KMS-11 (cell line): ENCODE measurements at regions not wholly inside any gene's neighbourhood (a gene's known extent, or its start where the extent isn't known, plus 50 kb on each side); places are given as distances from the start of the nearest gene placed in this dataset.

Experiments used
- H2AFZ ChIP-seq: fragments of 200-600 bp; sonication (generic); 2 replicates; pipeline ENCODE4 v1.6.1; 2016; ENCODE audit warnings: antibody characterized with exemption, mixed run types, low read depth
- H3K27ac ChIP-seq: fragments of 200-600 bp; sonication (generic); 2 replicates; pipeline ENCODE4 v1.6.1; 2016; ENCODE audit warnings: mild to moderate bottlenecking, mixed run types
- H3K27me3 ChIP-seq: fragments of 200-600 bp; sonication (generic); 2 replicates; pipeline ENCODE4 v1.6.1; 2017; ENCODE audit warnings: mild to moderate bottlenecking, low read depth, mixed run types, moderate library complexity; ENCODE audit not compliant: insufficient read depth
- H3K36me3 ChIP-seq: fragments of 200-600 bp; sonication (generic); 2 replicates; pipeline ENCODE4 v1.6.1; 2017; ENCODE audit warnings: mild to moderate bottlenecking, mixed run types; ENCODE audit not compliant: insufficient read depth
- H3K4me1 ChIP-seq: fragments of 200-600 bp; sonication (generic); 2 replicates; pipeline ENCODE4 v1.6.1; 2016; ENCODE audit warnings: mild to moderate bottlenecking, low read depth, mixed run types; ENCODE audit not compliant: poor library complexity, severe bottlenecking
- H3K4me2 ChIP-seq: fragments of 200-600 bp; sonication (generic); 2 replicates; pipeline ENCODE4 v1.7.0; 2016; ENCODE audit warnings: mild to moderate bottlenecking, mixed run types
- H3K4me3 ChIP-seq: fragments of 200-600 bp; sonication (generic); IDR thresholded peaks from 2 replicates; pipeline ENCODE4 v1.6.1; 2017; ENCODE audit warnings: low read depth, low read length, mixed read lengths; ENCODE audit not compliant: insufficient read depth
- H3K79me2 ChIP-seq: fragments of 200-600 bp; sonication (generic); 2 replicates; pipeline ENCODE4 v1.6.1; 2016; ENCODE audit warnings: low read depth, mixed run types; ENCODE audit not compliant: insufficient read depth
- H3K9ac ChIP-seq: fragments of 200-600 bp; sonication (generic); 2 replicates; pipeline ENCODE4 v1.6.1; 2016; ENCODE audit warnings: mild to moderate bottlenecking, mixed run types
- H4K20me1 ChIP-seq: fragments of 200-600 bp; sonication (generic); 2 replicates; pipeline ENCODE4 v1.6.1; 2016; ENCODE audit warnings: mild to moderate bottlenecking, mixed run types; ENCODE audit not compliant: insufficient read depth
- TF ChIP-seq, protein P1 (sequence below): fragments of 200-600 bp; sonication (generic); conservative IDR thresholded peaks from 2 replicates; pipeline ENCODE4 v1.6.1; 2017; ENCODE audit warnings: low read depth, mild to moderate bottlenecking, antibody characterized with exemption, low read length, moderate library complexity, mixed read lengths

DNA sequence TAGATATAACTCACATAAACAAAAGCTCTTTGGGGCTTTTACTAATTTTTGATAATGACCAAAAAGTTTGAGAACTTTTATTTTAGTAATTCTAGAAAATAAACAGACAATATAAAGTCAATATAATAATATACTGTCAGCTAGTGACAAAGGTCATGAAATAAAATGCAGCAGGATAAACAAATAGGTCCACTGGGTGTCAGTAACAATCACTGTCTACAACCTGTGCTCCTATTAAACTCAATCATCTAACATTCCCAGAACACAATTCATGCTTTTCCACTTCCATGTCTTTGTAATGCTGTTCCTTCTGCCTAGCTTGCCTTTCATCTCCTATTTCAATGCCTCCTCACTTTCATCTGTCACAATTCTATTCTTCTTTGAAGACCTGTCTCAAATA lies 186.1 kb downstream of the GIPC2 start:
- TF ChIP-seq, protein P1, sequence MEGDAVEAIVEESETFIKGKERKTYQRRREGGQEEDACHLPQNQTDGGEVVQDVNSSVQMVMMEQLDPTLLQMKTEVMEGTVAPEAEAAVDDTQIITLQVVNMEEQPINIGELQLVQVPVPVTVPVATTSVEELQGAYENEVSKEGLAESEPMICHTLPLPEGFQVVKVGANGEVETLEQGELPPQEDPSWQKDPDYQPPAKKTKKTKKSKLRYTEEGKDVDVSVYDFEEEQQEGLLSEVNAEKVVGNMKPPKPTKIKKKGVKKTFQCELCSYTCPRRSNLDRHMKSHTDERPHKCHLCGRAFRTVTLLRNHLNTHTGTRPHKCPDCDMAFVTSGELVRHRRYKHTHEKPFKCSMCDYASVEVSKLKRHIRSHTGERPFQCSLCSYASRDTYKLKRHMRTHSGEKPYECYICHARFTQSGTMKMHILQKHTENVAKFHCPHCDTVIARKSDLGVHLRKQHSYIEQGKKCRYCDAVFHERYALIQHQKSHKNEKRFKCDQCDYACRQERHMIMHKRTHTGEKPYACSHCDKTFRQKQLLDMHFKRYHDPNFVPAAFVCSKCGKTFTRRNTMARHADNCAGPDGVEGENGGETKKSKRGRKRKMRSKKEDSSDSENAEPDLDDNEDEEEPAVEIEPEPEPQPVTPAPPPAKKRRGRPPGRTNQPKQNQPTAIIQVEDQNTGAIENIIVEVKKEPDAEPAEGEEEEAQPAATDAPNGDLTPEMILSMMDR = no peak
- H3K4me2 ChIP-seq = no peak overlapping the region
- no peaks in the 10 kb centered on the region for H3K79me2 ChIP-seq
- H3K27me3 ChIP-seq = no peaks in the 10 kb centered on the region
- no peak overlapping the region for H3K27ac ChIP-seq
- no peaks in the 10 kb centered on the region for H3K4me1 ChIP-seq
- no peaks in the 10 kb centered on the region for H4K20me1 ChIP-seq
- H3K36me3 ChIP-seq = no peaks in the 10 kb centered on the region
- H2AFZ ChIP-seq = no peak overlapping the region
- no peak overlapping the region for H3K9ac ChIP-seq
- no peak overlapping the region for H3K4me3 ChIP-seq

DNA sequence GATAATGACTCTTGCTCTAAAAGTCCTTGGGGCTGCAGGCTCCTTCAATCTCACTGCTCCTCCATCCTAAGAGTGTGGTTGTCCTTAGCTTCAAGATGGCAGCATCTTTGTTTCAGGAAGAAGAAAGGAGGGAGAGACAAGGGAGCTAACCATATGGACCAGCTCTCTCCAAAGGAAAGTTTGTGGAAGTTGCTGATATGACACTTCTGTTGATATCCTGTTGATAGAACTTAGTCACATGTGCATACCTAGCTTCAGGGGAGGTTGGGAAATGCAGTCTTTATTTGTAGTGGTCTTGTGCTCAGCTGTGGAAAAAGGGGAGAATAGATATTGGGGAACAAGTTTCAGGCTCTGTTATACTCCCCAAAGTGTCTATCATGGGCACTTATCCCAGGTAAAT lies 186.9 kb downstream of the GIPC2 start:
- Histone ChIP-seq H3K4me1 (no peaks in the 10 kb centered on the region), H3K36me3 (no peaks in the 10 kb centered on the region), H3K4me2 (no peak overlapping the region), H3K27ac (no peak overlapping the region), H2AFZ (no peak overlapping the region), H3K27me3 (no peaks in the 10 kb centered on the region), H4K20me1 (no peaks in the 10 kb centered on the region), H3K4me3 (no peak overlapping the region), H3K9ac (no peak overlapping the region), H3K79me2 (no peaks in the 10 kb centered on the region)
- TF ChIP-seq, protein P1 = no peak

DNA sequence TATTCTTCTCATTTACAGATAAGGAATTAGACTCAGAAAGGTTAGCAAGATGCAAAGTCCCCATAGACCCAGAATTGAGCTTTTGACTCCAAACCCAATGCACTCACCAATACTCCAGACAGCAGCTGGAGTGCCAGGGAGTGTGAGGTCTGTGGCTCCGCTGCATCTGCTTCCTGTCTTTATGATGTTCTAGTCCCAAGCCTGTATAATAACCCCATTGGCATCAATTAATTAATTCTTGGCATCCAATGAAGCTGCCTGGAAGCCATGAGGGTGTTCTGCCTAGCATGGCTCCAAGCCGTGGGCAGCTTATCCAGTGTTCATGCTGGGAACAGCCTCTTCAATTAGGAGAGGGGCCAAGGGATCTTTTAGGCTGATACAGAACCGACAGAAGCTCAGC lies 188.7 kb downstream of the GIPC2 start:
- Histone ChIP-seq H2AFZ (no peak overlapping the region), H3K36me3 (no peaks in the 10 kb centered on the region), H3K79me2 (no peaks in the 10 kb centered on the region), H3K27me3 (no peaks in the 10 kb centered on the region), H4K20me1 (no peaks in the 10 kb centered on the region), H3K9ac (no peak overlapping the region), H3K4me3 (no peak overlapping the region), H3K4me2 (no peak overlapping the region), H3K27ac (no peak overlapping the region), H3K4me1 (no peaks in the 10 kb centered on the region)
- TF ChIP-seq, protein P1 = no peak

DNA sequence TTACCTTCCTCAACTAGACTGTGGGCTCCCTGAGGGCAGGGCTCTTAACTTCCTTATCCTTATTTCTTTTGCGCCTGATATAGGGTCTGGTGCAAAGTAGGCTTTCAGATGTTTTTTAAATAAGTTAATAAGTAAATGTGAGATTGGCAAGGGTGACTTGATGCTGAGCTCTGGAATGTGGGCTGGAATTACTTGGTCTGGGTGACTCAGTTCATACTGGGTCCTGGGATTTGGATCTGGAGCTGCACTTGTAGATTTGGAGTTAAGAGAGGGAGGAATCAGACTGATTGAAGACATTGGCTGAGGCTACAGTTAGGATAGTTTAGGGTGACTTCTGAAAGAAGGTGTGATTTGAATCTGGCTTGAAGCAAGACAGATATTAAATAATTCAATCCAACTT lies 190.9 kb downstream of the GIPC2 start:
- no peaks in the 10 kb centered on the region for H3K27me3 ChIP-seq
- TF ChIP-seq, protein P1 = no peak
- no peaks in the 10 kb centered on the region for H4K20me1 ChIP-seq
- H3K4me1 ChIP-seq = no peaks in the 10 kb centered on the region
- no peak overlapping the region for H3K27ac ChIP-seq
- no peak overlapping the region for H2AFZ ChIP-seq
- no peak overlapping the region for H3K4me2 ChIP-seq
- no peaks in the 10 kb centered on the region for H3K36me3 ChIP-seq
- no peak overlapping the region for H3K4me3 ChIP-seq
- no peak overlapping the region for H3K9ac ChIP-seq
- no peaks in the 10 kb centered on the region for H3K79me2 ChIP-seq
